CD4-positive, alpha-beta T cell treated with Interleukin-4 for 1 hour (primary cell): ENCODE measurements at regions not wholly inside any gene's neighbourhood (a gene's known extent, or its start where the extent isn't known, plus 50 kb on each side); places are given as distances from the start of the nearest gene placed in this dataset.

Source experiments
- DNase-seq, 2 donors: peaks; one replicate each; pipeline ENCODE4 v3.0.0-alpha.2; 2020 to 2022

DNA sequence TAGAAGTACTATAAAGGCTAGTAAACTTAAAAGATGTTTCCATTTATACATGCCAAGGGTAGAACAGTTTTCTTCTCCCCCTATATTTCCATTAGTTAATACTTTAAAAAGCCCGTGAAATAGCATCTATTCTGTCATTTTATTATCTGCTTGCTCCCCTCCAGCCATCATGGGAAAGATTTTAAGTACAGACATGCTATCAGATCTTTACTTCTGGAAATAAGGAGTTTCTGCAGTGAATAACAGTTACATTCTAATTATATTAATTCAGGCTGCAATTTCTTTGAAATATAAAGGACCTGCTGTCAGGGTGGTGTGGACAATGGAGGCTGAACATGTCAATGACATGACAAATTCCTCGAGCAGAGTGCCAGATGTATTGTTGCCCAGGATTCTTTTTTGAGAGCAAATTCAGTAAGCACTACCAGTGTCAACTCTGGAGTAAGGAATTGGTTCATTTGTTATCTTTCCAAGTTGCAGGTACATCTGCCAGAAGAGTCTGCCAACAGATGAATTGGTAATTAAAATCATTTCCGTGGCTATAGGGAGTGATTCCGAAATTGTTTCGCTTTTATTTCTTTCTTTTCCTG is 151.3 kb downstream of the BTG1 start:
- no peak for DNase-seq

DNA sequence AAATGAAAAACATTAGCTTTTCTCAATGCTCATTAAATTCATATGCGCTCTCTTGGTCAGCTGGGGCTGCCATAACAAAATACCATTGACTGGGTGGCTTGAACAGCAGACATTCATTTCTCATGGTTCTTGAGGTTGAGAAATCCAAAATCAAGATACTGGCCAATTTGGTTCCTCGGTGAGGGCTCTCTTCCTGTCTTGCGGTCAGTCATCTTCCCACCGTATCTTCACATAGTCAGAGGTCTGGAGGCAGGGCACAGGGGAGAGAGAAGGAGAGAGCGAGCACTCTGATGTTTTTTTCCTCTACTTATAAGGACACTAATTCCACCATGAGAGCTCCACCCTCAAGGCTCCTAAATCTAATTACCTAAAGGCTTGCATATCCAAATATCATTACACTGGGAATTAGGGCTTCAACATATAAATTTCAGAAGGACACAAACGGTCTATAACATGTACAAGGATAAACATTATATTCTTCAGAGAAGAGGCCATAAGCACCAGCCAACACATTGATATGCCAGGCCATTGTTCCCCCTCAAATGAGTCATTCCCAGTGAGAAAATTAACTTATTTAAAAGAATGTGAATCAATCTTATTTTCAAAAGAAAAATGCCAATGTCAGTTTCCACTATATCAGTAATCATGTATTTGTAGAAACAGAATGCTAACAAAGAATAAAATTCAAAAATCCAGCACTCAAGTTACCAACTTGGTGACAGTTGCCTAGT is 152.2 kb downstream of the BTG1 start:
- DNase-seq: no peak

DNA sequence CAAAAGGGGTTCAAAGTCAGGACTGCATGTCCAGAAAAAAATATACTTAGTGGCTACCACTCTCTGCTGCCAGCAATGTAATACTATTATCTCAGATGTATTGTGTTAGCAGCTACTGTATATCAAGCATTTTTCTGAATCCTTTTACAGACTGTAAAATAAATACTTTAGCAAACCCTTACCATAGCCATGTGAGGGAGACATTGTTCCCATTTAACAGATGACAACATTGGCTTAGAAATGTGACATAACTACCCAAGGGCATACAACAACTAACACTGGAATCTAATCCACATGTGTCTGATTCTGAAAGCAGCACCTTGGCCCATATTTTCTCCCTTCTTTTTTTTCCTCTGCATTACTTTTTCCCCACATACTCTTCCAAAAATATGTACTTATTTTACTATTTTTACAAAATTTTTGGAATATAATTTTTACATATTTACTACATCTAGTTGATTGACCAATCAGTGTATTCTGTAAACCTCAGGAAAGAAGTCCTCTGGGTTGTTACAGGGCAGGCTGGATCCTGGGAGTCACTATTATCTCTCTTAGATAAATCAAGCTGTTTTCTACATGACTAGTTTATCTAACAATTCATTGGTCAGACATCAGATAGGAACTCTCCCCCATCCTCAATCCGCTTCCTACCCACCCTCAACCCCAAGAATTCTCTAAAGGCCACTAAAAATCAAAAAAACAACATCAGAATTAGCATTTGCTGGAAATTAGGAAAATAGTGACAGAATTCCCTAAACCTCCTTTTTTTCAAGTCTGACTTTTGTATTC is 154.1 kb downstream of the BTG1 start:
- peak in 1 of 2 donors; percentile 78 for DNase-seq

DNA sequence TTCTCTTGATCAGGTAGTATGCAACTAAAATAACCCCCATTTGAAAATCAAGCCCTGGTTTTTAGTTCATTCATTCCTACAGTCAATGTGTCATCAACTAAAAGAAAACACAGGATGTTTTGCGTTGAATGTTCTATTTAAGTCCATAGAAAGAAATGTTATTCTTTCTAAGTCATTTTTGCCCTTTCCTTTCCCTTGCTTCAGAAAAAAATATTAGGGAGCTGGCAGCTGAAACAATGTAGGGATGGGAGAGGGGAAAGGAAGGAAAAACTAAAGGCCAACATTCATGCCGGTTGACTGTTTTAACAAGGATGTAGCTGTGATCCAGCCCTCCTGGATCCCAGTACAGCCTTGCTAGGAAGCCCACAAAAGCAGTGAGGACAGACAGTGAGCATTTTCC is 155.1 kb downstream of the BTG1 start:
- no peak for DNase-seq

DNA sequence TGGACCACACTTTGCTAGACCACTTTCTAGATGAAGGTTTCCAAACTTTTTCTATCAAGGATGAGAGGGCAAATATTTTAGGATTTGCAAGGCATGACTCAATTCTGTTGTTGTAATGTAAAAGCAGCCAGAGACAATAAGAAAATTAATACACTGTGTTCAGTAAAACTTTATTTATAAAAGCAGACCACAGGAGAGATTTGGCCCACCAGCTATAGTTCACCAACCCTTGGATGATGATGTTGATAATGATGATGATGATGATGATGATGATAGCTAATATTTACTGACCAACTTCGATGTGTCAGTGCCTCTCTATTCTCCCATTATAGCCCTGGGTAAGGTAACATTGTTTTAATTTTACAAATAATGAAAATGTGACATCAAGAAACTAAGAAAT is 156.5 kb downstream of the BTG1 start:
- DNase-seq: no peak

DNA sequence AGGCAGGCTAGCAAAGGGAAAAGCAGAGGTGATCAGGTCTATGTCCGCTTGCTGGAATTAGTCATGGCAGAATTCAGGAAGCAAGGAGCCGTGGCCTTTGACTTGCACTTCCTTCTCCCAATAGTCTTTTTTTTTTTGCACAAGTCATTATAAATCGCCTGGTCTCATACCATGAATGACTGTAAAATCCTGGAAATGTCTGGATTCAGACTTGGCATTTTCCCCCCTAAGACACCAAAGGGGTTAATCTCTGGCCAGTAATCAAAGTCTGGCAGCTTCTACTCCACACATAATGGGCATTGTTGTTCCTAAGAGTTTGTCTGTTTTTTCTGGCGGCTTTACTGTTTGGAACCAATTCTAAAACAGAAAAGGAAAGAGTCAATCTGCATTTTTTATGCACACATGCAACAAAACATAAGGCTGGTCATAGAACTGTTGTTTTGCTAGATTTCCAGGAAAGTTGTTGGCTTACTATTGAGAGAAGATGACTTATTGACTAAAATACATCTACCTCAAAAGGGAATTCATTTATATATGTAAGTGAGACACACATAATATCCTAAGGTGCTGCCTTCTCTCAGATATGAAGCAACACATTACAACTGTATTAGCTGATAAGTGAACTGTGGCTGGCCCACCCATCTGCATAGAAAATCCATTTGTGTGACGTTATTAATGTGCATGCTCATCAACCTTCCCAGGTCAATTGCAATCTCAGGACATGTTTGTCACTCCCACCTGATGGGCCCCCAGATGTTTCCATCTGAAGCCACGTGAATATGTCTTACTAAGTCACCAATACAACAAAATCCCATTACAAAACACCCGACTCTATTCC is 157.3 kb downstream of the BTG1 start:
- DNase-seq: no peak

DNA sequence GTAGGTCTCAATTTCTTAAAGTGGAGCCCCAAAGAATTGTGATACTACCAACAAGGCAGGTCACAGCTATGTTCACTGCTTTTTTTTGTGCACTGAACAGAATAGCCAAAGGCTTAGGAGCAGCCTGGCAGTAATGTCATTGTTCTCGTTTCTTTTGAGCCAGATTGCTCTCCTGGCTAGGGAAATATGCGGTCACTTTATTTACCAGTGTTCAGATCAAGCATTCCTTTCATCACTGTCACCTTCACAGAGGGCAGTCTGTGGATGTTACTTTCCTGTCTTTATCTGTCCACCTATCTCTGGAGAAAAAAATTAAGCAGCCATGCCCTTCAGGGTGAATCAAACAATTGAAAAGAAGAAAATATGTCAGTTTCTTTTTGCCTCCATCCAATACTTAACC is 159.6 kb downstream of the BTG1 start:
- DNase-seq: no peak

DNA sequence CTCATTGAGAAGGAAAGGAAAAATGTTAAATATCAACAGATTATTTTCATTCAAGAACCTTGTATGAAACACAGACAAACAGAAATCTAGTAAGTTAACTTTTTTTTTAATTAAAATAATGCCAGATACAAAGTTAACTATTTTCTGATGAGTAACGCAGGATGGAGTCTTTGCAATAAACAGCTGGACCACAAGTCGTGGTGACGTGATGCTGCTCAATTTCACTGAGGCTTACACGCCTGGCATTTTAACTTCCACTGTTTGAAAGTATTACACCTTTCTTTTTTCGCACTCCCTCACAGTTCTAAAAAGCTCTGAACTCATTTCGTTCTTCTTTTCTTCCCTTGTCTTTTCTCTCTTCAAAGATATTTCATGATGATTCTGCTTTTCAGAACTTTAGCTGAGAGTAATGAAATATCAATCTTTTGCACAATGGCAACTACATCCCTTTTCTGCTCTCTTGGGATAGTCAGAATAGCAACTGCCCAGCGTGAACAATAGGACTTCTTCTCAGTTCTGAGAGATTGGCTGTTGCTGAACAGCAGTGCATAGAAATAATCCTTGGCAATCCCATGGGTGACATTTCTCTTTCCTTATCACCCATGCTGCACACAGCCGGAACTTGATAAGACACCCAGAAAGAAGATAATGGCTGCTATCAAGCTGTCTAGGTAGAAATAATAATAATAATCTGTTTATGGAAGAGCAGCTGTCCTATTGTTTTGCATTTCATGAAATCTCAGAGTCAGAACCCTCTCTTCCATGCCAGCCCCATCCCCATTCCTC is 160.5 kb downstream of the BTG1 start:
- DNase-seq: no peak

DNA sequence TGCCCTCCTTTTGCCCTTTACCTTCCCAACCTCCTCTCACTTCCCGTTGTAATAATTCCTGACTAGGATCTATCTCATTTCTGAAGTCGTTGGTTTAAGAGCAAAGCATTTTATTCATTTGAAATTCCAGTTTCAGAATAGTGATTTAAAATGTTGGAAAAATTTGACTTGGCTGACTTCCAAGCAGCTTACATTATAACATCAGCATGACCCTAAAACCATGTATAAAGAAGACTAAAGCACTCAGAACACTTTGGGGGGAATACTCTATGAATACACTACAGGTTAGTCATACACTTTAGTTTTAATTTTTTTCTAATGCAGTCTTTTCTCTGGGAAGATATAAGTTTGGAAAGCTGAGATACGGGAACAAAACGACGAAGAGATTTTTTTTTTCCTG is 161.1 kb downstream of the BTG1 start:
- DNase-seq: no peak

DNA sequence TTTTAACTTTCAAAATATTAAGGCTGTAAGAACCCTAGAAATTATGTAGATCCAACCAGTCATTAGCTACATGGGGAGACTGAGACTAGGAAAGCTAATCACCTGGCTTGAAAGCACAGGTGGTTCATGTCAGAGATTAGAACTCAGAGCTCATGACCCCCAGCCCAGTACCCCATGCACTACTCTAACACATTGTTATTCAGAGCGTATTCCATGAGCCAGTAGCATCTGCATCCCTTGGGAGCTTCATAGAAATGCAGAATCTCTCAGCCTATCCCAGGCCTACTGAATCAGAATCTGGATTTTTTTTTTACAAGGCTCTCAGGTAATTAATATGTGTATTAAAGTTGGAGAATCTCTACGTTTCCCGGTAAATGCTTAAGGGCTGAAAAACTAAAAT is 161.7 kb downstream of the BTG1 start:
- no peak for DNase-seq

DNA sequence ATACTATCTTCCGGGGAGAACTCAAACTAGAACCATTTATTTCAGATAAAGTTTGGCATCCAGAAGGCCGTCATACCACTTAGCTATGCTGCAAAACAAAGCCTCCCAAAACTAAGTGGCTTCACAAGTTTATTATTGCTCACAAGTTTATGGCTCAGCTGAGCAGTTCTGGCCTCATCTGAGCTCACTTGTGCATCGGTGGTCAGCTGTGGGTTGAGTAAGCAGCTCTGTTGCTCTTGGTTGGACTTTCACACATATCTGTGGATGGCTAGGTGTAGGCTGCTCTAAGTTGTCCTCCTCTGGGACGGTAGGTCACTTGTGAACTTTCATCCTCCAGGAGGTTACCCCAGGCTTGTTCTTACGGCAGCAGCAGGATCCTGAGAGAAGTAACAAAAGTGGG is 162.7 kb downstream of the BTG1 start:
- no peak for DNase-seq

DNA sequence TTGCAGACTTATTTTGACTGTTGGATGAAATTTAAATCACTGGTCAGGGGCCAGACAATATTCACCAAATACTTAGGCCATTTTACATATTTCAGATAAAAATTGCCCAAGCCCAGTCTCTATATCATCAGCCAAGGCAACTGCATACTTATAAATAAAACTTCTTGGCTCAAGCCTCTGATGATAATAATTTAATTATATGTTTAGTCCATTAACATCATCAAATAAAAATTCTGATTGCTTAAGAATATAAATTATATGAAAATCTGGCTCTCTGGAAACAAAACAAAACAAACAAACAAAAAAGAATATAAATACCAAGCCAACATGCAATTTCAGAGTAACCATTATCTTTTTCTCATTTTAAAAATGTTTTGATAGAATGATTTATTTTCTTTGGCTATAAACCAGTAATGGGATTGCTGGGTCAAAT is 165.2 kb downstream of the BTG1 start:
- DNase-seq: no peak

DNA sequence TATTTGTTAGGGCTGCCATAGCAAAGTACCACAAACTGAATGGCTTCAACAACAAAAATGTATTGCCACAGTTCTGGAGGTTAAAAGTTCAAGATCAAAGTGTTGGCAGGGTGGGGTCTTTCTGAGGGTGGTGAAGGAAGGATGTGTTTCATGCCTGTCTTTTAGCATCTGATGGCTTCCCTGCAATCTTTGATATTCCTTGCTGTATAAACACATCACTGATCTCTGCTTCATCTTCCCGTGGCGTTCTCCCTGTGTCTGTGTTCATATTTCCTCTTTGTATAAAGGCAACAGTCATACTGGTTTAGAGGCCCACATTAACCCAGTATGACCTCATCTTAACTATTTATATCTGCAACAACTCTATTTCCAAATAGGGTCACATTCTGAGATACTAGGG is 167.5 kb downstream of the BTG1 start:
- peak; percentile 68 to 82 for DNase-seq

DNA sequence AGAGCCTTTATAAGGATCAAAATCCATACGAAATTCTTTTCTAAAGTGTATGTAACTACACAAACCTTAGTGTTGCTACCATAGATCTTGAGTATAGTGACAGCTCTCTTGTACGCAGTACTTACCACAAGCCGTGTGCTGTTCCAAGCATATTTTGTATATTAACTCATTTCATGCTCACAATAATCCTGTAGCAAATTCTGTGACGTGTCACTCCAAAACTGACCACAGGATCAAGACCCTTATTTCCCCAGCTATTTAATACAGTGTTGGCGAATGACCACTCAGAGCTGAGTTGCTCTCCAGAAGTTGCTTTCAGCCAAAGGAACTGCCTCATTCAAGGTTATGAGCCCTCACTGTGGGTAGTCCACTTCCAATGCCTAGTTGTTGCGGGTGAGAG is 169.8 kb downstream of the BTG1 start:
- no peak for DNase-seq

DNA sequence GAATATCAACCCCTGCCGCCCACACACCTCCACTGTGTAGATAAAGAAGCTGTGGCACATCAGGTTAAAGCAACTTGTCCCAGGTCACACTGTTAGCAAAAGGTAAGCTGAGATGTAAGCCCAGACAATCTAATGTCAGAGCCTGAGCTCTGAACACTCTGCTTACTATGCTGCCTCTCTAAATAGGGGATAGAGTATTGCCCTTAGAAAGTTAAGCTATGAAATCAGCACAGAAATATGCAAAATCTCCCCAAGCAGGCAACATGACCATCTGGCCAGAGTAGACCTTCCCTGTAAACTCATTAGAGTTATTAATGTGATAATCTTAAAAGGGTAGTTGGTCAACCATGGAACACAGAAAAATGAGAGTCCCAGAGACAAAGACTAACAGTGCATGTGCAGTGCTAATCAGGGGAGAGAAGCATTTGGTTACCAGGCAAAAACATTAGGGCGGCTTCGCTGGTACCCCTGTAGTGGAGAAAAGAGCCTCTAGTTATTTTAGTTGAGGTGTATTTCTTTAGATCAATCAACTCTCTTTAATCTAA is 171.0 kb downstream of the BTG1 start:
- DNase-seq: no peak

DNA sequence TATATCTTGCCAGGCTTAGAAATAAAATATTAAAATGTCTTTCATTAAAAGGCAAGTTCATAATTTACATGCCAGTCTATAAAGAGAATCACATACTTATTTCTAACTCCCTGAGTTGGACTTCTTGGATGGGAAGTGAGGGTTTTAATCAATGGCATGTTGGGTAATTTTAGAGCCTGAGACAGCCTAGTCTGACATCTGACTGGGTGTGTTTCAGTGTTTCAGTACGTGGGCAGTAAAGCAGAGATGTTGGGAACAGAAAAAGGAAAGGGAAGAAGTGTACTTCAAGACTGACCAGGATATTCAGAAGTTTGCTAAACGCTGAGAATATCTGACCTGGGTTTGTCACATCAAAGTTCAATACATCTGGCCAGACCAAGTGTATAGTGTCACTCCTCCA is 171.8 kb downstream of the BTG1 start:
- no peak for DNase-seq

DNA sequence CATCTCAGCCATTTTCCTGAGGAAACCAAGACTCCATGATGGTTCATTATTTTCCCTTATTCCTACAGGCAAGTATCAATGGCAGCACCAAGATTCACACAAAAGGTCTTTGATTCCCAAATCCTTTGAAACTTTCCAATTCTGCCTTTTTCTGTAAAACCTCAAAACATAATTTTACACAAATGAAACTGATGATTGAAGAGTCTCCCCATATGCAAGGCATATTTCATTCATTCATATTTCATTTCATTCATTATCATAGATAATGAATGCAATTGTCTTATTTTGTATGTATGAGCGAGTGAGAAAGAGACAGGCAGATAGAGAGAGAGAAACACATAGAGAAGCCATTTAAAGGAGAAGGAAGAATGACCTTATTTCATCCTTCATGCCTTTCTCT is 172.8 kb downstream of the BTG1 start:
- no peak for DNase-seq

DNA sequence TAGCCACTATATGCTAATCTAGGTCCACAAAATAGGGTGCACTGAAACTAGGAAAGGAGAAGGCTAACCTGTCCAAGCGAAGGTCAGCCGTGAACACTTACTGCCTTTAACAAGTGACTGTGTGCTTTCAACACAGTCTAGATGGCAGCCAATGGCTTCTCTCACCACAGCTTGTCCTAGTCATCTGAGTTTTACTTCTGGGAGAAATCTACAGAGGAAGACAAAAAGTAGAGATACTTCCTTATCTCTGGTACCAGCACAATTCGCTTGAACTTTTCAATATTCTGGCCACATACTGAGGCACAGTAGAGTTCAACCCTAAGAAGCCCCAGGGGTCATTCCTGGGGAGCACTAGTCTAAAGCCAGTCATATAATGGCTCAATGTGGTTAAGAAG is 176.9 kb downstream of the BTG1 start:
- no peak for DNase-seq

DNA sequence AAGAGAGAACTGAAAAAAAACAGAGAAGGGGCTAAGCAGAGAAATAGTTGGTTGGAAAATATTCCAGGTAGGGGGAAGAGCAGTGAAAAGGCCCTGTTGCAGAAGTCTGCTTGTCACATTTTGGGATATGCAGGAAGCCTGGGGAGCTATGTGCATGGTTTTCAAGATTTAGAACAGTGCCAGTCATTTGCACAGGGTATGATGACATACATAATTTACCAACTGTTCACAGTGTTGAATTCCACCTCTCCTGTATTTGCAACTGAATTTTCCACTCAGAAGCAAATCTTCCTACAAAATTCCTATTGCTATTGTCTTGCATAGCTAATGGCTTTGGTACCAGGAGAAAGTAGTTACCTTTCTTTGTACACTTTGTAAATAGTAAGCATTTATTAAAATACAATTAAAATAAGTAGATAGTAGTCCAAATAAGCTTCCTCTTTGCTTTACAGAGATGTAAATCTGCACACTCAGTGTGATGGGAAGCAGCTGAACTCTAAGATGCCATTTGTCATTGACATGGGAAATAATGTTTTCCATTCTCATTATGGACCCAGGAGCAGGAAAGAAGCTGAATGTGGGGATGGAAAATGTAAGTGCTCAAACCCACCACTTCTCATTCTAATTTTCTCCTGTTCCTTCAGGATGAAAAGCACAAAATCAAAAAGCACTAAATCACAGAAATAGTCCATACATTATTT is 177.4 kb downstream of the BTG1 start:
- no peak for DNase-seq

DNA sequence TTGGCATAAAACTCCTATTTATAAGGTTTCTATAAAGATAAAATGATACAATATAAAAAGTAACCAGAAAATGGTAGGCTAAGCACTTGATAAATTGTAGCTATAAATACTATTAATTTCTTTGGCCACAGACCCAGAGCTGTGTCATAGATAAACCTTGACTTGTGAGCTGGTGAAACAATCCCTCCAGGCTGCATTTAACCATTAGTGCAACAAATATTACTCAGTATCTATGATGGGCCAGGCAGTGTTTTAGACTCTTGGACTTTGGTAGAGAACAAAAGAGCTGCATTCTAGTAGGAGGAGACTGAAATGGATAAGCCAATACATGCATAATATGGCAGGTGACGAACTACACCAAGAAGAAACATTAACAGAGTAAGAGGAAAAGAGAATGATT is 178.1 kb downstream of the BTG1 start:
- no peak for DNase-seq

DNA sequence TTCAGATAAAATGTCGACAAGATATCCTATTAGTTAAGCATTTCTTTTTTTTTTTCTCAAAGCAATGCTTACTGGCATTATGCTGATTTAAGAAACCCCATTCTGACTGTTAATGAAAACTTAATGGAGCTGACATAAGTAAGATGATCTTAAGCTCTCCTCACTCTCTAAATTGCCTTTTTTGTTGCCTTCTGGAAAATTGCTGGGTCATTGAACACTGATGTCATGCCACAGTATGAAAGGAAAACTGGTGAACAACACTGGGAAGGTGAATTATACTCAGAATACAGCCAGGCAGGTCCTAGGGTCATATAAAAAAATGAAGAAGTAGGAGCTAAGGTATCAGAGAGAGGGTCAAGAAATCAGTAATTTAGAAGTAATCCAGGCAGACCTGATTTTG is 179.9 kb downstream of the BTG1 start:
- no peak for DNase-seq

DNA sequence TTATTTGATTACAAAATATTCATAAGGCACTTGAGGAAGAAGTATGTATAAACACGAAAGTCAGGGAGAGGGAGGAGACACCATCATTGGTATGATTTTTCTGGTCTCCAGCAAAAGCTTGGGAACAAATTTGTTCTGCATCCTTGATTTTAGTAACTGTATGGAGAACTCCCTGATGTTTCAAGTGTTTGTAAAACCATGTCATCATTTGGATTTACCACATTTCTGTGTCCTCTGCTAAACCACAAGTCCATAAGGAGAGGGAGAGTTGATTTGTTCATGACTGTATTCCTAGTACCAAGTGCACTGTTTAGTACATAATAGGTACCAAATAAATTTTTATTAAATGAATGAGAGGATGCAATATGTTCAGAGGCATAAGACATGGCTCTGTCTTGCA is 181.1 kb downstream of the BTG1 start:
- DNase-seq: no peak
